ENCODE measurements at regions not wholly inside any gene's neighbourhood (a gene's known extent, or its start where the extent isn't known, plus 50 kb on each side); places are given as distances from the start of the nearest gene placed in this dataset.
A peak's percentile ranks its signal among the peaks of the same experiment; 100 is the strongest.
"Not testable (repeated sequence)": the region's sequence is repeated elsewhere in the genome, so short reads cannot be mapped to it uniquely, and the experiment has no call there.

DNA sequence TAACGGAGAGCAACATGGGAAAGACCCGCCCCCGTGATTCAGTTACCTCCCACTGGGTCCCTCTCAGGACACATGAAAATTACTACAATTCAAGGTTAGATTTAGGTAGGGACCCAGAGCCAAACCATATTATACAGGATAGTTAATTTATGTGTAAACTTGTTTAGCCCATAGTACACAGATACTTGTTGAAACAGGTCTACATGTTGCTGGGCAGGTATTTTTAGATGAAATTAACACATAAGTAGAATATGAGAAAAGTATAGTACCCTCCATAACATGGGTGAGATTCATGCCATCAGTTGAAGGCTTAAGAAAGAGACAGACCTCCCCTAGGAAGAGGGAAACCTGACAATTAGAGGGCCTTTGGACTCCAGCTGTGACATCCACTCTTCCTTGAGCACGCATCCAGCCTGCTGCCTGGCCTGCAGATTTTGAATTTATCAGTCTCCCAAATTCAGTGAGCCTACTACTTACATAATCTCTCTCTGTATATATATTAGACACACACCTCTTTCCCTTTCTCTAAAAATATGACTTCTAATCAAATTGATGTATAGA, 463.5 kb upstream of the NETO1 start:
- no peak for TF ChIP-seq CTCF (conservative IDR thresholded peaks at IDR 0.05 in 1 of 2, IDR thresholded peaks at IDR 0.05 in 1 of 2; ENCODE audit: low read depth in 1 of 2, low read length in 2 of 2)
- TF ChIP-seq EZH2 (IDR thresholded peaks at IDR 0.05; ENCODE audit: low read length, missing control alignments): no peak
- no peaks in the 10 kb centered on the region for H3K4me1 ChIP-seq (ENCODE audit: control insufficient read depth, extremely low read depth, insufficient read depth, low read length)
- no peak overlapping the region for H3K27ac ChIP-seq (ENCODE audit: insufficient read depth, low read length)
- no peaks in the 10 kb centered on the region for H3K9me3 ChIP-seq (ENCODE audit: control insufficient read depth, insufficient read depth, low read depth, low read length)
- DNase-seq (ENCODE audit: low read depth in 2 of 2): no peak
- H3K9ac ChIP-seq (ENCODE audit: insufficient read depth, low read length): no peak overlapping the region
- no peak overlapping the region for H2AFZ ChIP-seq (ENCODE audit: low read length)
- H3K4me2 ChIP-seq (ENCODE audit: extremely low read depth, insufficient read depth, low read length): no peak overlapping the region
- no peaks in the 10 kb centered on the region for H3K27me3 ChIP-seq (ENCODE audit: control insufficient read depth, insufficient read depth, low read length)
- H3K4me3 ChIP-seq (replicated peaks in 1 of 4; ENCODE audit: control extremely low read depth in 1 of 4, insufficient read depth in 1 of 4, low read depth in 3 of 4, low read length in 4 of 4): no peak overlapping the region
- H4K20me1 ChIP-seq (ENCODE audit: control insufficient read depth, extremely low read depth, insufficient read depth, low read length): no peaks in the 10 kb centered on the region
- H3K79me2 ChIP-seq (ENCODE audit: control insufficient read depth, insufficient read depth, low read length): no peaks in the 10 kb centered on the region
- no peaks in the 10 kb centered on the region for H3K36me3 ChIP-seq (ENCODE audit: control insufficient read depth, insufficient read depth, low read length)

DNA sequence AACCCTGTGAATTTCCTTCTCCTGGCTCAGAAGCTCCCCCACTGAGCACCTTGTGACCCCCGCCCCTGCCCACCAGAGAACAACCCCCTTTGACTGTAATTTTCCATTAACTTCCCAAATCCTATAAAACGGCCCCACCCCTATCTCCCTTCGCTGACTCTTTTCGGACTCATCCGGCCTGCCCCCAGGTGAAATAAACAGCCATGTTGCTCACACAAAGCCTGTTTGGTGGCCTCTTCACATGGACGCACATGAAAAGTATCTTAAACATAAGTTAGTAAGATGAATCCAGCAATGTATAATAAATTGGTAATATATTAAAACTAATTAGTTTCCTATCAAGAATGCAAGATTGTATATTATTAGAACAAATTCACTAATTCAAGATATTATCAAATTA, 462.3 kb upstream of the NETO1 start:
- not testable (repeated sequence) for DNase-seq (ENCODE audit: low read depth in 2 of 2); H3K79me2 ChIP-seq (ENCODE audit: control insufficient read depth, insufficient read depth, low read length); H3K9ac ChIP-seq (ENCODE audit: insufficient read depth, low read length); H3K4me1 ChIP-seq (ENCODE audit: control insufficient read depth, extremely low read depth, insufficient read depth, low read length); H4K20me1 ChIP-seq (ENCODE audit: control insufficient read depth, extremely low read depth, insufficient read depth, low read length); H3K36me3 ChIP-seq (ENCODE audit: control insufficient read depth, insufficient read depth, low read length); H3K27me3 ChIP-seq (ENCODE audit: control insufficient read depth, insufficient read depth, low read length); H2AFZ ChIP-seq (ENCODE audit: low read length); H3K4me2 ChIP-seq (ENCODE audit: extremely low read depth, insufficient read depth, low read length); H3K27ac ChIP-seq (ENCODE audit: insufficient read depth, low read length); H3K4me3 ChIP-seq (replicated peaks in 1 of 4; ENCODE audit: control extremely low read depth in 1 of 4, insufficient read depth in 1 of 4, low read depth in 3 of 4, low read length in 4 of 4); H3K9me3 ChIP-seq (ENCODE audit: control insufficient read depth, insufficient read depth, low read depth, low read length)

DNA sequence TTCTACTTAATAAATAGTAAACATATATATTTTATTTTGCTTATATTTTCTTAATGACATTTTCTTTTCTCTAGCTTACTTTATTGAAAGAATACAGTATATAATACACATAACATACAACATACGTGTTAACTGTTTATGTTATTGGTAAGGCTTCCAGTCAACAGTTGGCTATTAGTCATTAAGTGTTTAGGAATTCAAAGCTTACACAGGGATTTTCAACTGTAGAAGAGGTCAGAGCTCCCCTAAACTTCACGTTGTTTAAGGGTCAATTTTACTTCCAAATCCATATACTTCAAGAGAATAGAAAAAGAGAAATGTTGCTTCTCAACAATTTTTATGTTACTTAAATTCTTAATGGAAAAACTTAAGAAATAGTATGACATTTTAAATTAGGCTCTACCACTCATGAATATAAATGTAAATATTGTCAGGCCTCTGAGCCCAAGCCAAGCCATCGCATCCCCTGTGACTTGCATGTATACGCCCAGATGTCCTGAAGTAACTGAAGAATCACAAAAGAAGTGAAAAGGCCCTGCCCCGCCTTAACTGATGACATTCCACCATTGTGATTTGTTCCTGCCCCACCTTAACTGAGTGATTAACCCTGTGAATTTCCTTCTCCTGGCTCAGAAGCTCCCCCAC, 456.5 kb upstream of the NETO1 start:
- not testable (repeated sequence) for H3K4me1 ChIP-seq (ENCODE audit: control insufficient read depth, extremely low read depth, insufficient read depth, low read length); H3K79me2 ChIP-seq (ENCODE audit: control insufficient read depth, insufficient read depth, low read length); DNase-seq (ENCODE audit: low read depth in 2 of 2); H4K20me1 ChIP-seq (ENCODE audit: control insufficient read depth, extremely low read depth, insufficient read depth, low read length); H3K4me2 ChIP-seq (ENCODE audit: extremely low read depth, insufficient read depth, low read length); H3K9ac ChIP-seq (ENCODE audit: insufficient read depth, low read length); H2AFZ ChIP-seq (ENCODE audit: low read length); H3K27me3 ChIP-seq (ENCODE audit: control insufficient read depth, insufficient read depth, low read length); H3K27ac ChIP-seq (ENCODE audit: insufficient read depth, low read length); H3K36me3 ChIP-seq (ENCODE audit: control insufficient read depth, insufficient read depth, low read length); H3K4me3 ChIP-seq (replicated peaks in 1 of 4; ENCODE audit: control extremely low read depth in 1 of 4, insufficient read depth in 1 of 4, low read depth in 3 of 4, low read length in 4 of 4); H3K9me3 ChIP-seq (ENCODE audit: control insufficient read depth, insufficient read depth, low read depth, low read length)

DNA sequence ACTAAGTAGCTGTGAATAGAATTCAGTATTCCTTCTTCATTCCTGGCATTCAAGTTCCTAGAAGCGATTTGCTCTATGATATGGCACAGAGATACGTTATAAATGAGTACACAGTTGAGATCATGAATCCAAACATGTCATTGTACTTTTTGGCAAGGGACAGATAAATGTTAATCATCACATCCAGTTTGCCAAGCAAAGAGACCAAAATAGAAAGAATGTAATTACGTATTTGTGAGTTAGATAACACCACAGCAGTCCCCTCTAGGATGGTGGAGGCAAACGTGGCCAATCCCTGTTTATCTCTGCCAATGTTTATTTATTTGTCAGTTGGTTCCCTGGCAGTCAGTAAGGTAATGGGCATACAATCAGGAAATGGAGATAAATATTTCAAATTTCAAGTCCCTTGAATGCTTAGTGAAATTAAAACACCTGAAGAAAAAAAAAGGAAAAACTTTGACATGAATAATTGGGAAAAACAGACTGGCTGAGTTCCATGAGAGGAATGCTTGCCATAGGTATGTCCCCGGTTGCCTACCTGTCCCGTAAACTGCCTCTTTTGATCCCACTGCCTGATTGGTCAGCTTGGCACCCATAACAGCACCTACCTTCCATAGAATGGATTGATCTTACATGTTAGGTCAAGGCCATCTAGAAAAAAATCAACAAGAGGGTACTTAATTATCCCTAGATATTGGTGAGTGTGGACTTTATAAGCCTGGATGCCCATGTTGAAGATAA, 451.1 kb upstream of the NETO1 start:
- no peaks in the 10 kb centered on the region for H3K4me1 ChIP-seq (ENCODE audit: control insufficient read depth, extremely low read depth, insufficient read depth, low read length)
- H4K20me1 ChIP-seq (ENCODE audit: control insufficient read depth, extremely low read depth, insufficient read depth, low read length): no peaks in the 10 kb centered on the region
- H3K9me3 ChIP-seq (ENCODE audit: control insufficient read depth, insufficient read depth, low read depth, low read length): no peaks in the 10 kb centered on the region
- no peak overlapping the region for H3K4me2 ChIP-seq (ENCODE audit: extremely low read depth, insufficient read depth, low read length)
- no peak overlapping the region for H2AFZ ChIP-seq (ENCODE audit: low read length)
- DNase-seq (ENCODE audit: low read depth in 2 of 2): peak in 1 of 2 donors; percentile 74
- no peak overlapping the region for H3K27ac ChIP-seq (ENCODE audit: insufficient read depth, low read length)
- no peak overlapping the region for H3K9ac ChIP-seq (ENCODE audit: insufficient read depth, low read length)
- H3K79me2 ChIP-seq (ENCODE audit: control insufficient read depth, insufficient read depth, low read length): no peaks in the 10 kb centered on the region
- no peak overlapping the region for H3K4me3 ChIP-seq (replicated peaks in 1 of 4; ENCODE audit: control extremely low read depth in 1 of 4, insufficient read depth in 1 of 4, low read depth in 3 of 4, low read length in 4 of 4)
- H3K27me3 ChIP-seq (ENCODE audit: control insufficient read depth, insufficient read depth, low read length): no peaks in the 10 kb centered on the region
- H3K36me3 ChIP-seq (ENCODE audit: control insufficient read depth, insufficient read depth, low read length): no peaks in the 10 kb centered on the region
- TF ChIP-seq CTCF (conservative IDR thresholded peaks at IDR 0.05 in 1 of 2, IDR thresholded peaks at IDR 0.05 in 1 of 2; ENCODE audit: low read depth in 1 of 2, low read length in 2 of 2) (no peak), EZH2 (IDR thresholded peaks at IDR 0.05; ENCODE audit: low read length, missing control alignments) (no peak)

Measured in fibroblast of lung (primary cell).